ENCODE measurements at regions not wholly inside any gene's neighbourhood (a gene's known extent, or its start where the extent isn't known, plus 50 kb on each side); places are given as distances from the start of the nearest gene placed in this dataset.
"Not testable (repeated sequence)": the region's sequence is repeated elsewhere in the genome, so short reads cannot be mapped to it uniquely, and the experiment has no call there.

GRCh38 chr2:57370882-57371585, 675.6 kb upstream of the VRK2 start:
- DNase-seq = no peak

GRCh38 chr2:57372237-57372984, 674.2 kb upstream of the VRK2 start:
- no peak for DNase-seq

GRCh38 chr2:57373530-57373929, 673.1 kb upstream of the VRK2 start:
- no peak for DNase-seq

GRCh38 chr2:57376985-57377384, 669.6 kb upstream of the VRK2 start:
- no peak for DNase-seq

- no peak for DNase-seq
Measured at GRCh38 chr2:57386305-57386704, 660.3 kb upstream of the VRK2 start.

GRCh38 chr2:57396355-57397098, 650.1 kb upstream of the VRK2 start:
- no peak for DNase-seq

- no peak for DNase-seq
Measured at GRCh38 chr2:57397550-57398360, 648.9 kb upstream of the VRK2 start.

GRCh38 chr2:57399057-57399456, 647.5 kb upstream of the VRK2 start:
- no peak for DNase-seq

- DNase-seq = no peak
Measured at GRCh38 chr2:57402096-57402495, 644.5 kb upstream of the VRK2 start.

- no peak for DNase-seq
Measured at GRCh38 chr2:57402755-57403154, 643.9 kb upstream of the VRK2 start.

- no peak for DNase-seq
Measured at GRCh38 chr2:57407772-57408201, 638.8 kb upstream of the VRK2 start.

- DNase-seq = no peak
Measured at GRCh38 chr2:57408587-57408986, 638.0 kb upstream of the VRK2 start.

GRCh38 chr2:57417007-57417406, 629.6 kb upstream of the VRK2 start:
- DNase-seq = no peak

- not testable (repeated sequence) for DNase-seq
Measured at GRCh38 chr2:57418859-57419346, 627.7 kb upstream of the VRK2 start.

- no peak for DNase-seq
Measured at GRCh38 chr2:57429831-57430230, 616.8 kb upstream of the VRK2 start.

- DNase-seq = no peak
Measured at GRCh38 chr2:57432528-57432927, 614.1 kb upstream of the VRK2 start.

- no peak for DNase-seq
Measured at GRCh38 chr2:57434441-57434840, 612.2 kb upstream of the VRK2 start.

GRCh38 chr2:57434972-57435371, 611.6 kb upstream of the VRK2 start:
- DNase-seq = no peak

- DNase-seq = no peak
Measured at GRCh38 chr2:57437077-57437476, 609.5 kb upstream of the VRK2 start.

GRCh38 chr2:57440437-57440836, 606.2 kb upstream of the VRK2 start:
- no peak for DNase-seq

GRCh38 chr2:57443086-57443485, 603.5 kb upstream of the VRK2 start:
- no peak for DNase-seq

GRCh38 chr2:57443973-57444521, 602.6 kb upstream of the VRK2 start:
- DNase-seq = no peak

Data from CD4-positive, alpha-beta T cell treated with Interleukin-12 subunit alpha and Interleukin-12 subunit beta, for 1 hour (primary cell).